OCI-LY1 (cell line): ENCODE measurements at regions not wholly inside any gene's neighbourhood (a gene's known extent, or its start where the extent isn't known, plus 50 kb on each side); places are given as distances from the start of the nearest gene placed in this dataset.

Experiments
- H2AFZ ChIP-seq: fragments of 200-600 bp; sonication (generic), shearing (Covaris generic); 2 replicates; pipeline ENCODE4 v1.6.0; 2014; ENCODE audit warnings: antibody characterized with exemption, mild to moderate bottlenecking, low read length
- H3F3A ChIP-seq: fragments of 200-600 bp; sonication (generic), shearing (Covaris generic); 2 replicates; pipeline ENCODE4 v1.6.0; 2014; ENCODE audit warnings: mild to moderate bottlenecking, antibody characterized with exemption, low read length, moderate library complexity; ENCODE audit not compliant: insufficient read depth
- H3K27ac ChIP-seq: fragments of 200-600 bp; sonication (generic); 2 replicates; pipeline ENCODE4 v1.5.1; 2014; ENCODE audit warnings: low read length, mixed run types, mild to moderate bottlenecking, low read depth; ENCODE audit not compliant: poor library complexity, severe bottlenecking
- H3K27me3 ChIP-seq: fragments of 200-600 bp; sonication (generic); 2 replicates; pipeline ENCODE4 v1.6.0; 2014; ENCODE audit warnings: antibody characterized with exemption, mild to moderate bottlenecking, low read length, moderate library complexity; ENCODE audit not compliant: insufficient read depth
- H3K36me3 ChIP-seq: fragments of 200-600 bp; sonication (generic); 2 replicates; pipeline ENCODE4 v1.6.1; 2014; ENCODE audit warnings: mild to moderate bottlenecking, antibody characterized with exemption, low read length, moderate library complexity, mixed read lengths; ENCODE audit not compliant: insufficient read depth
- H3K4me1 ChIP-seq: fragments of 200-600 bp; sonication (generic); 2 replicates; pipeline ENCODE4 v1.5.1; 2014; ENCODE audit warnings: mild to moderate bottlenecking, low read length, moderate library complexity; ENCODE audit not compliant: insufficient read depth, severe bottlenecking
- H3K4me2 ChIP-seq: fragments of 200-600 bp; sonication (generic), shearing (Covaris generic); 2 replicates; pipeline ENCODE4 v1.6.1; 2014; ENCODE audit warnings: low read length
- H3K4me3 ChIP-seq: fragments of 200-600 bp; sonication (generic); 2 replicates; pipeline ENCODE4 v1.5.1; 2014; ENCODE audit warnings: low read length, low read depth, mild to moderate bottlenecking, mixed read lengths; ENCODE audit not compliant: poor library complexity, severe bottlenecking
- H3K79me2 ChIP-seq: fragments of 200-600 bp; shearing (Covaris generic); 2 replicates; pipeline ENCODE4 v1.6.1; 2016; ENCODE audit warnings: mixed run types, low read length, mixed read lengths; ENCODE audit not compliant: insufficient read depth
- H3K9ac ChIP-seq: fragments of 200-600 bp; sonication (generic), shearing (Covaris generic); 2 replicates; pipeline ENCODE4 v1.6.1; 2014; ENCODE audit warnings: mild to moderate bottlenecking, low read length, mixed read lengths
- H3K9me2 ChIP-seq: fragments of 200-600 bp; sonication (generic), shearing (Covaris generic); 2 replicates; pipeline ENCODE4 v1.6.1; 2014; ENCODE audit warnings: low read depth, mild to moderate bottlenecking, low read length, mixed read lengths
- H3K9me3 ChIP-seq: fragments of 200-600 bp; shearing (Covaris generic); 2 replicates; pipeline ENCODE4 v1.6.1; 2014; ENCODE audit warnings: low read length, mixed read lengths
- H4K20me1 ChIP-seq: fragments of 200-600 bp; sonication (generic), shearing (Covaris generic); 2 replicates; pipeline ENCODE4 v1.6.0; 2016; ENCODE audit warnings: mild to moderate bottlenecking, low read length; ENCODE audit not compliant: insufficient read depth
- EZH2 ChIP-seq: fragments of 200-600 bp; sonication (generic), shearing (Covaris generic); IDR thresholded peaks from 2 replicates; pipeline ENCODE4 v1.8.0; 2017; ENCODE audit warnings: borderline replicate concordance, mixed run types, mild to moderate bottlenecking, antibody characterized with exemption, low read length, moderate library complexity, mixed read lengths
- TF ChIP-seq, protein P1 (sequence below): fragments of 200-600 bp; sonication (generic), shearing (Covaris generic); IDR thresholded peaks from 2 replicates; pipeline ENCODE4 v1.5.1; 2017; ENCODE audit warnings: mild to moderate bottlenecking, antibody characterized with exemption, low read length, moderate library complexity, mixed read lengths

DNA sequence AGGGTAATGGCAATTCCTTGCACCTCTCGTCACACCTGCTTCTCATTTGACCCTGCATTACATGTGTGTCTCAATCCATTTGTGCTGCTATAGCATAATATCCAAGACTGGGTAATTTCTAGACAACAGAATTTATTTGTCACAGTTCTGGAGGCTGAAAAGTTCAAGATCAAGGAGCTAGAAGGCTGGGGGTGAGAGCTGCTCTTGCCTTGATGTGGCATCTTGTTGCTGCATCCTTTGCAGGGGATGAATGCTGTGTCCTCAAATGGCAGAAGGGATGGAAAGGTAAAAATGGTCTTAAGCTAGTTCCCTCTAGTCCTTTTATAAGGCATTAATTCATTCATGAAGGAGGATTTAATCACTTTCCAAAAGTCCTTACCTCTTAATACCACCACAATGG, 323.7 kb upstream of the RPS23 start:
- H3K27ac ChIP-seq = no peak overlapping the region
- H3K36me3 ChIP-seq = no peaks in the 10 kb centered on the region
- no peak overlapping the region for H3K9ac ChIP-seq
- no peak overlapping the region for H2AFZ ChIP-seq
- H3K9me2 ChIP-seq = no peaks in the 10 kb centered on the region
- no peaks in the 10 kb centered on the region for H3K4me1 ChIP-seq
- no peaks in the 10 kb centered on the region for H4K20me1 ChIP-seq
- no peak overlapping the region for H3K4me2 ChIP-seq
- H3K4me3 ChIP-seq = no peak overlapping the region
- H3K79me2 ChIP-seq = no peaks in the 10 kb centered on the region
- no peaks in the 10 kb centered on the region for H3F3A ChIP-seq
- no peaks in the 10 kb centered on the region for H3K9me3 ChIP-seq
- no peaks in the 10 kb centered on the region for H3K27me3 ChIP-seq
- TF ChIP-seq EZH2 = no peak

DNA sequence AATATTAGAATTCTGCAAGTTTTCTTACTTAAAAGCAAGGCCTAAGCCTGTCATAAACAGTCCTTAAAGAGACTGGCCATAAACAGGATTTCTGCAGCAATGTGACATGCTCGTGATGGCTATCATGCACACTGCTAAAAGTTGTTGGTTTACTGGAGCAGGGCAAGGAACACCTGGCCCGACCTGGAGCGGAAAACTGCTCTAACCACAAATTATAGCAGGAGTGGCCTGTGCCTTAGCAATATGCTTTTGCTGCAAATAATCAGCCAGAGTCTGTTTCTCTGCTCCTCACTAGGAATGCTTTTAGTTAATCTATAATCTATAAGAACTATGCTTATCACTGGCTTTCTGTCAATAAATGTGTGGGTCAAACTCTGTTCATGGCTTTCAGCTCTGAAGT, 322.9 kb upstream of the RPS23 start:
- H2AFZ ChIP-seq = no peak overlapping the region
- TF ChIP-seq, protein P1, sequence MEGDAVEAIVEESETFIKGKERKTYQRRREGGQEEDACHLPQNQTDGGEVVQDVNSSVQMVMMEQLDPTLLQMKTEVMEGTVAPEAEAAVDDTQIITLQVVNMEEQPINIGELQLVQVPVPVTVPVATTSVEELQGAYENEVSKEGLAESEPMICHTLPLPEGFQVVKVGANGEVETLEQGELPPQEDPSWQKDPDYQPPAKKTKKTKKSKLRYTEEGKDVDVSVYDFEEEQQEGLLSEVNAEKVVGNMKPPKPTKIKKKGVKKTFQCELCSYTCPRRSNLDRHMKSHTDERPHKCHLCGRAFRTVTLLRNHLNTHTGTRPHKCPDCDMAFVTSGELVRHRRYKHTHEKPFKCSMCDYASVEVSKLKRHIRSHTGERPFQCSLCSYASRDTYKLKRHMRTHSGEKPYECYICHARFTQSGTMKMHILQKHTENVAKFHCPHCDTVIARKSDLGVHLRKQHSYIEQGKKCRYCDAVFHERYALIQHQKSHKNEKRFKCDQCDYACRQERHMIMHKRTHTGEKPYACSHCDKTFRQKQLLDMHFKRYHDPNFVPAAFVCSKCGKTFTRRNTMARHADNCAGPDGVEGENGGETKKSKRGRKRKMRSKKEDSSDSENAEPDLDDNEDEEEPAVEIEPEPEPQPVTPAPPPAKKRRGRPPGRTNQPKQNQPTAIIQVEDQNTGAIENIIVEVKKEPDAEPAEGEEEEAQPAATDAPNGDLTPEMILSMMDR = no peak
- TF ChIP-seq EZH2 = no peak
- H3K9me2 ChIP-seq = no peaks in the 10 kb centered on the region
- H3K9me3 ChIP-seq = no peaks in the 10 kb centered on the region
- H3F3A ChIP-seq = no peaks in the 10 kb centered on the region
- no peaks in the 10 kb centered on the region for H3K4me1 ChIP-seq
- H3K79me2 ChIP-seq = no peaks in the 10 kb centered on the region
- no peaks in the 10 kb centered on the region for H3K36me3 ChIP-seq
- no peaks in the 10 kb centered on the region for H4K20me1 ChIP-seq
- no peak overlapping the region for H3K4me3 ChIP-seq
- no peak overlapping the region for H3K4me2 ChIP-seq
- no peak overlapping the region for H3K27ac ChIP-seq
- H3K27me3 ChIP-seq = no peaks in the 10 kb centered on the region
- no peak overlapping the region for H3K9ac ChIP-seq

GRCh38 chr5:82599692-82600091, 321.5 kb upstream of the RPS23 start:
- H3K9me2 ChIP-seq = no peaks in the 10 kb centered on the region
- H2AFZ ChIP-seq = no peak overlapping the region
- H3K4me3 ChIP-seq = no peak overlapping the region
- no peaks in the 10 kb centered on the region for H3K27me3 ChIP-seq
- TF ChIP-seq EZH2 = no peak
- TF ChIP-seq, protein P1 = no peak
- no peaks in the 10 kb centered on the region for H3K79me2 ChIP-seq
- H3K9me3 ChIP-seq = no peaks in the 10 kb centered on the region
- H4K20me1 ChIP-seq = no peaks in the 10 kb centered on the region
- H3K9ac ChIP-seq = no peak overlapping the region
- H3F3A ChIP-seq = no peaks in the 10 kb centered on the region
- no peak overlapping the region for H3K27ac ChIP-seq
- no peak overlapping the region for H3K4me2 ChIP-seq
- H3K36me3 ChIP-seq = no peaks in the 10 kb centered on the region
- no peaks in the 10 kb centered on the region for H3K4me1 ChIP-seq

DNA sequence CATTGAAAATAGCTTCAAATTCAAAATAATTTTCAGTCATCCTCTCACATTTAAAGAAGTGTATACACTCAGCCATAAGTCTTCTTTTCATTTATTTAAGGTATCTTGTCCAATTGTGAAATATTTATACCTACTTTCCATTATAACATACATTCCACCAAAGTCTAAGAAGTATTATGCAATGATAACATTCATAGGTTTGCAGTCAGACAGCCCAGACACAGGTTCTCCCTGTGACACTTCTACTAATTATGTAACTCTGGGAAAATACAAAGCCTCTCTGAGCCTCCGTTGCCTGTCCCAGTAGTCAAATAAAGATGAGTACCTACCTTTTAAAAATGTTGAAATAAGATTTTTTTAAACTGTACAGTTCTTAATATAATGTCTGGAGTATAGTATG, 320.9 kb upstream of the RPS23 start:
- Histone ChIP-seq H3K4me3 (no peak overlapping the region), H4K20me1 (no peaks in the 10 kb centered on the region), H2AFZ (no peak overlapping the region), H3K9me3 (no peaks in the 10 kb centered on the region), H3K27ac (no peak overlapping the region), H3K4me1 (no peaks in the 10 kb centered on the region), H3K4me2 (no peak overlapping the region), H3K9me2 (no peaks in the 10 kb centered on the region), H3K27me3 (no peaks in the 10 kb centered on the region), H3F3A (no peaks in the 10 kb centered on the region), H3K36me3 (no peaks in the 10 kb centered on the region), H3K9ac (no peak overlapping the region), H3K79me2 (no peaks in the 10 kb centered on the region)
- TF ChIP-seq EZH2 = no peak
- TF ChIP-seq, protein P1 = no peak
